ENCODE measurements at regions not wholly inside any gene's neighbourhood (a gene's known extent, or its start where the extent isn't known, plus 50 kb on each side); places are given as distances from the start of the nearest gene placed in this dataset.

DNA sequence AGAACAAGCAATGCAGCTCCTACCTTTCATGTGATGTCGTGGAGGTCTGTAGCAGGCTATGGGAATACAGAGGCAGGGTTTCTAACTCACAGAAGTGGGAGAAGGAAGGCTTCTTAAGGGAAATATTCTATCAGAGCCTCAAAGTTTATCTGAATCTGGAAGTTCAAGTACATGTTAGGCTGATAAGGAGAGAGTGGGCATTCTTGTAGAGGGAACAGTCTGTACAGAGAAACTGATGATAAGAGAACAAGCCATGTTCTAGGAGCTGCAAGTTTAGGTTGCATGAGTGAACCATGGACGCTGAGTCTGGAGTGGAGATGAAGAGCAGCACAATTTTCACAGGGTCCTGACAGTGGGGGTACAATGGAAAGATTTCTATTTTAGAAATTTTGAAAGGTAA, 344.0 kb downstream of the CHRM3 start:
- Histone ChIP-seq H3K27me3 (no peaks in the 10 kb centered on the region), H3K4me1 (ENCODE audit: insufficient read depth) (no peaks in the 10 kb centered on the region), H3K4me3 (no peak overlapping the region), H3K36me3 (no peaks in the 10 kb centered on the region), H3K9me3 (no peaks in the 10 kb centered on the region), H3K27ac (no peak overlapping the region)
- TF ChIP-seq EP300 (IDR thresholded peaks at IDR 0.05) (no peak), POLR2A (IDR thresholded peaks at IDR 0.05) (no peak)
- TF ChIP-seq, protein P1, sequence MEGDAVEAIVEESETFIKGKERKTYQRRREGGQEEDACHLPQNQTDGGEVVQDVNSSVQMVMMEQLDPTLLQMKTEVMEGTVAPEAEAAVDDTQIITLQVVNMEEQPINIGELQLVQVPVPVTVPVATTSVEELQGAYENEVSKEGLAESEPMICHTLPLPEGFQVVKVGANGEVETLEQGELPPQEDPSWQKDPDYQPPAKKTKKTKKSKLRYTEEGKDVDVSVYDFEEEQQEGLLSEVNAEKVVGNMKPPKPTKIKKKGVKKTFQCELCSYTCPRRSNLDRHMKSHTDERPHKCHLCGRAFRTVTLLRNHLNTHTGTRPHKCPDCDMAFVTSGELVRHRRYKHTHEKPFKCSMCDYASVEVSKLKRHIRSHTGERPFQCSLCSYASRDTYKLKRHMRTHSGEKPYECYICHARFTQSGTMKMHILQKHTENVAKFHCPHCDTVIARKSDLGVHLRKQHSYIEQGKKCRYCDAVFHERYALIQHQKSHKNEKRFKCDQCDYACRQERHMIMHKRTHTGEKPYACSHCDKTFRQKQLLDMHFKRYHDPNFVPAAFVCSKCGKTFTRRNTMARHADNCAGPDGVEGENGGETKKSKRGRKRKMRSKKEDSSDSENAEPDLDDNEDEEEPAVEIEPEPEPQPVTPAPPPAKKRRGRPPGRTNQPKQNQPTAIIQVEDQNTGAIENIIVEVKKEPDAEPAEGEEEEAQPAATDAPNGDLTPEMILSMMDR (IDR thresholded peaks at IDR 0.05): no peak
- DNase-seq: no peak
- intact Hi-C loops (cut with DNase I): no loop called here
- 78 to 80% (median 80%) methylated on average over 2 of the region's 2 CpGs for WGBS, 3 donors

DNA sequence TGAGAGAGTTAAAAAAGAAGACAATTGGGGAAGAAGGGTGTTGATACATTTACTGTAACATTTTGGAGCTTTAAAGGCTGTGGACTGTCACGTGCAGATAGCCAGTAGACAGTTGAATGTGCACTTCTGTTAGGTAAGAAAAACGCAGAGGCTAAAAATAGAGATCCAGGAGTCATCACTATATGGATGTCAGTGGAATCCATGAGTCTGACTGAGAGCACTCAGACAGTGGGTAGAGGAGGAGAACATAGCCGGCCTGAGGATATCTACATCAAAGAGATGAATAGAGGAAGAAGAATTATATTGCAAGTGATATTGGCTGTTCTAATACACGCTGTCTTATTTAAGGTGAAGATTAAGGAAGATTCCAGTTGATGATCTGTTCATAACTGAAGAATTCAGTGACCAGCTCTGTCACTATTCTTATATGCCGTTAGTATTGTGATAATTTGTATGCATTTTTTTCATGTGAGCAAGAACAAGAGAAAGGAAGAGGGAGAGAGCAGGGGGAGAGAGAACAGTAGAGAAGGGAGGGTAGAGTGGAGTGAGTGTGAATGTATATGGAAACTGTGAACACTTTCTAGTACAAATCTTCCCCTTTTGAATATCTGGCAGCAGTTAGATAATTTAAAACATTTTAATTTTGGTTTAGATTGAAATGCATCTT, 344.8 kb downstream of the CHRM3 start:
- H3K4me1 ChIP-seq (ENCODE audit: insufficient read depth): no peaks in the 10 kb centered on the region
- 72 to 79% (median 76%) methylated on average over 5 of the region's 5 CpGs for WGBS, 3 donors
- no peak for TF ChIP-seq POLR2A (IDR thresholded peaks at IDR 0.05)
- TF ChIP-seq, protein P1 (IDR thresholded peaks at IDR 0.05): no peak
- no peak for TF ChIP-seq EP300 (IDR thresholded peaks at IDR 0.05)
- no peak for DNase-seq
- no peaks in the 10 kb centered on the region for H3K27me3 ChIP-seq
- H3K9me3 ChIP-seq: no peaks in the 10 kb centered on the region
- no peak overlapping the region for H3K4me3 ChIP-seq
- no peaks in the 10 kb centered on the region for H3K36me3 ChIP-seq
- intact Hi-C loops (cut with DNase I): no loop called here
- no peak overlapping the region for H3K27ac ChIP-seq

DNA sequence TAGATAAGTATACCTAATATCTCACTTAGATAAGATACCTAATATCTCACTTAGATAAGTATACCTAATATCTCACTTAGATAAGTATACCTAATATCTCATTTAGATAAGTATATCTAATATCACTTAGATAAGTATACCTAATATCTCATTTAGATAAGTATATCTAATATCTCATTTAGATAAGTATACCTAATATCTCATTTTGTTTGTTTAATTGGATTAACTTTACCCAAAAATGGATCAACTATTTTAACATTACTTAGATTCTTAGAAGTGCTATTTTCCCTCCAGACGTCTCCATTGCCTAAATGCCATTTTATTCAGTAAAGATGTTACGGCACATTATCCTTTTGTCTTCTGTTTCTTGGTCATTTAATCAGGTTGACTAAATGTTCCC, 346.4 kb downstream of the CHRM3 start:
- WGBS, 3 donors: 92 to 96% (median 95%) methylated on average over 2 of the region's 2 CpGs
- Histone ChIP-seq H3K27ac (no peak overlapping the region), H3K9me3 (no peaks in the 10 kb centered on the region), H3K27me3 (no peaks in the 10 kb centered on the region), H3K4me3 (no peak overlapping the region), H3K36me3 (no peaks in the 10 kb centered on the region), H3K4me1 (ENCODE audit: insufficient read depth) (no peaks in the 10 kb centered on the region)
- intact Hi-C loops (cut with DNase I): no loop called here
- TF ChIP-seq POLR2A (IDR thresholded peaks at IDR 0.05): no peak
- TF ChIP-seq, protein P1 (IDR thresholded peaks at IDR 0.05): no peak
- TF ChIP-seq EP300 (IDR thresholded peaks at IDR 0.05): no peak
- no peak for DNase-seq

DNA sequence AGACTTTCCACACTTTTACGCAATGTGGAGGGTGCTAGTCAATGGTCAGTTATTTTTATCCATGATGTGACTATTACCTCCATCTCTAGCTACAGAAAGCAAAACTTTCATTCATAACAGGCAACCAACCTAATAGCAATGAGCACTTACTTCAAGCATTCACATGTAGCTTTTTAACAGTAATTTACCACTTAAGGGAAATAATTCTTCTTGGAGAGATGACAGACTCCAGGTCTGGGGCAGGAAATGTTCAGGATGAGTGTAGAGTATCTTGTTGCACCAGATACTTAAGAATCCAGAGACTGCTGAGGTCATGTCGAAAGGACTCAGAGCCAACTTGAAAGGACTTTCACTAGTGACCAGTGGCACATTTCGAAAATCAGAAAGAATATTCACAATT, 347.6 kb downstream of the CHRM3 start:
- Histone ChIP-seq H3K4me3 (no peak overlapping the region), H3K36me3 (no peaks in the 10 kb centered on the region), H3K27me3 (no peaks in the 10 kb centered on the region), H3K9me3 (no peaks in the 10 kb centered on the region), H3K27ac (no peak overlapping the region), H3K4me1 (ENCODE audit: insufficient read depth) (peaks cover 2% of the 10 kb centered on the region)
- DNase-seq: no peak
- intact Hi-C loops (cut with DNase I): no loop called here
- TF ChIP-seq POLR2A (IDR thresholded peaks at IDR 0.05) (no peak), EP300 (IDR thresholded peaks at IDR 0.05) (no peak)
- TF ChIP-seq, protein P1 (IDR thresholded peaks at IDR 0.05): no peak
- WGBS, 3 donors: 90 to 92% (median 92%) methylated on average over 3 of the region's 3 CpGs

Data from ovary (tissue), 7 donors.